ENCODE measurements at regions not wholly inside any gene's neighbourhood (a gene's known extent, or its start where the extent isn't known, plus 50 kb on each side); places are given as distances from the start of the nearest gene placed in this dataset.

- TF ChIP-seq CTCF (IDR thresholded peaks at IDR 0.05; ENCODE audit: borderline replicate concordance, extremely low read depth, low read length, poor library complexity, severe bottlenecking) = no peak
- no peak for TF ChIP-seq EZH2 (IDR thresholded peaks at IDR 0.05; ENCODE audit: borderline replicate concordance, low read depth, low read length, severe bottlenecking)
- no peak overlapping the region for H3K4me3 ChIP-seq (ENCODE audit: low read depth in 1 of 2, low read length in 2 of 2)
- H3K4me1 ChIP-seq (ENCODE audit: insufficient read depth, low read length) = 0 out of 2 replicates have a peak, but pooled peaks cover 4% of the 10 kb centered on the region
- H3K27me3 ChIP-seq (ENCODE audit: insufficient read depth, low read length, poor library complexity) = no peaks in the 10 kb centered on the region
- H3K9ac ChIP-seq (ENCODE audit: low read depth, low read length) = no peak overlapping the region
- no peaks in the 10 kb centered on the region for H3K36me3 ChIP-seq (ENCODE audit: insufficient read depth, low read length)
- H3K79me2 ChIP-seq (ENCODE audit: insufficient read depth, low read length) = no peaks in the 10 kb centered on the region
- H4K20me1 ChIP-seq (ENCODE audit: insufficient read depth, low read length) = no peaks in the 10 kb centered on the region
- H3K27ac ChIP-seq (ENCODE audit: low read length) = no peak overlapping the region
- no peak overlapping the region for H3K4me2 ChIP-seq (ENCODE audit: insufficient read depth, low read length)
- DNase-seq (no peak), ATAC-seq (ENCODE audit: insufficient read depth, low read depth) (0 out of 3 replicates have a peak, but pooled peaks have one; percentile 19)
- no peak overlapping the region for H2AFZ ChIP-seq (ENCODE audit: low read depth, low read length)
- peaks cover 7% of the 10 kb centered on the region for H3K9me3 ChIP-seq (ENCODE audit: insufficient read depth, low read length, severe bottlenecking)
Observed at GRCh38 chr14:86627080-86627479, 1097.1 kb downstream of the FLRT2 start.

GRCh38 chr14:86626530-86626929 is 1096.6 kb downstream of the FLRT2 start:
- Histone ChIP-seq H3K79me2 (ENCODE audit: insufficient read depth, low read length) (no peaks in the 10 kb centered on the region), H2AFZ (ENCODE audit: low read depth, low read length) (no peak overlapping the region), H3K4me2 (ENCODE audit: insufficient read depth, low read length) (no peak overlapping the region), H4K20me1 (ENCODE audit: insufficient read depth, low read length) (no peaks in the 10 kb centered on the region), H3K4me1 (ENCODE audit: insufficient read depth, low read length) (0 out of 2 replicates have a peak, but pooled peaks cover 4% of the 10 kb centered on the region), H3K27me3 (ENCODE audit: insufficient read depth, low read length, poor library complexity) (no peaks in the 10 kb centered on the region), H3K9ac (ENCODE audit: low read depth, low read length) (no peak overlapping the region), H3K27ac (ENCODE audit: low read length) (no peak overlapping the region), H3K4me3 (ENCODE audit: low read depth in 1 of 2, low read length in 2 of 2) (no peak overlapping the region), H3K9me3 (ENCODE audit: insufficient read depth, low read length, severe bottlenecking) (peaks cover 7% of the 10 kb centered on the region), H3K36me3 (ENCODE audit: insufficient read depth, low read length) (no peaks in the 10 kb centered on the region)
- no peak for TF ChIP-seq EZH2 (IDR thresholded peaks at IDR 0.05; ENCODE audit: borderline replicate concordance, low read depth, low read length, severe bottlenecking)
- no peak for TF ChIP-seq CTCF (IDR thresholded peaks at IDR 0.05; ENCODE audit: borderline replicate concordance, extremely low read depth, low read length, poor library complexity, severe bottlenecking)
- peak; percentile 29 for DNase-seq
- peak; percentile 81 for ATAC-seq (ENCODE audit: insufficient read depth, low read depth)

GRCh38 chr14:86625637-86626036 is 1095.7 kb downstream of the FLRT2 start:
- ATAC-seq (ENCODE audit: insufficient read depth, low read depth) = no peak

More at GRCh38 chr14:86625637-86626036, 1095.7 kb downstream of the FLRT2 start:
- H3K9ac ChIP-seq (ENCODE audit: low read depth, low read length) = no peak overlapping the region
- no peak overlapping the region for H3K4me3 ChIP-seq (ENCODE audit: low read depth in 1 of 2, low read length in 2 of 2)
- H3K79me2 ChIP-seq (ENCODE audit: insufficient read depth, low read length) = no peaks in the 10 kb centered on the region
- H3K4me2 ChIP-seq (ENCODE audit: insufficient read depth, low read length) = no peak overlapping the region
- H2AFZ ChIP-seq (ENCODE audit: low read depth, low read length) = no peak overlapping the region
- H3K36me3 ChIP-seq (ENCODE audit: insufficient read depth, low read length) = no peaks in the 10 kb centered on the region
- 0 out of 2 replicates have a peak, but pooled peaks cover 4% of the 10 kb centered on the region for H3K4me1 ChIP-seq (ENCODE audit: insufficient read depth, low read length)
- no peak overlapping the region for H3K27ac ChIP-seq (ENCODE audit: low read length)
- TF ChIP-seq EZH2 (IDR thresholded peaks at IDR 0.05; ENCODE audit: borderline replicate concordance, low read depth, low read length, severe bottlenecking) (no peak), CTCF (IDR thresholded peaks at IDR 0.05; ENCODE audit: borderline replicate concordance, extremely low read depth, low read length, poor library complexity, severe bottlenecking) (no peak)
- no peaks in the 10 kb centered on the region for H3K27me3 ChIP-seq (ENCODE audit: insufficient read depth, low read length, poor library complexity)
- no peak for DNase-seq
- no peaks in the 10 kb centered on the region for H4K20me1 ChIP-seq (ENCODE audit: insufficient read depth, low read length)
- H3K9me3 ChIP-seq (ENCODE audit: insufficient read depth, low read length, severe bottlenecking) = peaks cover 5% of the 10 kb centered on the region
